HFF-Myc (cell line): ENCODE measurements at regions not wholly inside any gene's neighbourhood (a gene's known extent, or its start where the extent isn't known, plus 50 kb on each side); places are given as distances from the start of the nearest gene placed in this dataset.

Experiments
- DNase-seq: peaks from one replicate; pipeline ENCODE4 v3.0.0-alpha.2; 2011; ENCODE audit warnings: low read depth; ENCODE audit errors: extremely low read depth
- H3K4me3 ChIP-seq: replicated peaks from 2 replicates; pipeline ENCODE4 v1.5.1; 2011; ENCODE audit warnings: low read depth, mild to moderate bottlenecking, control low read depth, low read length
- TF ChIP-seq, protein P1 (sequence below): IDR thresholded peaks from 2 replicates; pipeline ENCODE4 v1.5.1; 2012; ENCODE audit warnings: mild to moderate bottlenecking, low read depth, low read length, control low read depth; ENCODE audit errors: missing control alignments

DNA sequence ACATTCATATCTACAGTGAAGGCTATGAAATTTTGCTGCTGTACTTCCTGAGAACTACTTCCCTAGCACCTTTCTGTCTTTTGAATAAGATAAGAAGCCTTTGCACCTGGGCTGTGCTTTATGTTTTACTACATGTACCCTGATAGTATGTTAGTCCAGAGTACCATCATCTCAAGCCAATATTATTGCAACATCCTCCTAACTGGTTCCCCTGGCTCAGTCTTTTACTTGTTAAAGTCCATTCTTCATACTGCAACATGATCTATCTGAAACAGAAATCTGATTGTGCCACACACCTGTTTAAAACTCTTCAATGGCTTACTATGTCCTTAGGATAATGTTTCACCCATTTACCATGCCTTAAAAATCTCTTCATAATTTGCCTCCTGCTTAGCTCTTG lies 102.3 kb downstream of the AGTR2 start:
- H3K4me3 ChIP-seq = no peak overlapping the region
- TF ChIP-seq, protein P1, sequence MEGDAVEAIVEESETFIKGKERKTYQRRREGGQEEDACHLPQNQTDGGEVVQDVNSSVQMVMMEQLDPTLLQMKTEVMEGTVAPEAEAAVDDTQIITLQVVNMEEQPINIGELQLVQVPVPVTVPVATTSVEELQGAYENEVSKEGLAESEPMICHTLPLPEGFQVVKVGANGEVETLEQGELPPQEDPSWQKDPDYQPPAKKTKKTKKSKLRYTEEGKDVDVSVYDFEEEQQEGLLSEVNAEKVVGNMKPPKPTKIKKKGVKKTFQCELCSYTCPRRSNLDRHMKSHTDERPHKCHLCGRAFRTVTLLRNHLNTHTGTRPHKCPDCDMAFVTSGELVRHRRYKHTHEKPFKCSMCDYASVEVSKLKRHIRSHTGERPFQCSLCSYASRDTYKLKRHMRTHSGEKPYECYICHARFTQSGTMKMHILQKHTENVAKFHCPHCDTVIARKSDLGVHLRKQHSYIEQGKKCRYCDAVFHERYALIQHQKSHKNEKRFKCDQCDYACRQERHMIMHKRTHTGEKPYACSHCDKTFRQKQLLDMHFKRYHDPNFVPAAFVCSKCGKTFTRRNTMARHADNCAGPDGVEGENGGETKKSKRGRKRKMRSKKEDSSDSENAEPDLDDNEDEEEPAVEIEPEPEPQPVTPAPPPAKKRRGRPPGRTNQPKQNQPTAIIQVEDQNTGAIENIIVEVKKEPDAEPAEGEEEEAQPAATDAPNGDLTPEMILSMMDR = no peak
- no peak for DNase-seq

DNA sequence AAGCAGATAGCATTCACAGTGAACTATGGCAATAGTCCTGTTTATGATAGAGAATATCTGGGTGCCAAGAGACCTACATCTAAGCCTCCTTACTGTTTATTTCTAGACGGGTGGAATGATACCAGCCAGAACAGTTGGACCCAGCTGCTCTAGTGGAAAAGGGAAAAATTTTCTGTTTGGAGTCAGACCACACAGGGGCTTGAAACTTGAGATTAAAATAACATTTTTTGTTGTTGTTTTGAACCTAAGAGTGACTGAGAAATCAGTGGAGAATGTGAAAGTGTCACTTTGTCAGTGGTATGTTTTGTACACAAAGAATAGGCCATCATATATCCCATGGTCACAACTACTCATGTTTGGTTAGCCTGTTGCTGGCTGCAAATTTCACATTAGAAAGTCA lies 105.7 kb downstream of the AGTR2 start:
- TF ChIP-seq, protein P1 = no peak
- no peak for DNase-seq
- no peak overlapping the region for H3K4me3 ChIP-seq

DNA sequence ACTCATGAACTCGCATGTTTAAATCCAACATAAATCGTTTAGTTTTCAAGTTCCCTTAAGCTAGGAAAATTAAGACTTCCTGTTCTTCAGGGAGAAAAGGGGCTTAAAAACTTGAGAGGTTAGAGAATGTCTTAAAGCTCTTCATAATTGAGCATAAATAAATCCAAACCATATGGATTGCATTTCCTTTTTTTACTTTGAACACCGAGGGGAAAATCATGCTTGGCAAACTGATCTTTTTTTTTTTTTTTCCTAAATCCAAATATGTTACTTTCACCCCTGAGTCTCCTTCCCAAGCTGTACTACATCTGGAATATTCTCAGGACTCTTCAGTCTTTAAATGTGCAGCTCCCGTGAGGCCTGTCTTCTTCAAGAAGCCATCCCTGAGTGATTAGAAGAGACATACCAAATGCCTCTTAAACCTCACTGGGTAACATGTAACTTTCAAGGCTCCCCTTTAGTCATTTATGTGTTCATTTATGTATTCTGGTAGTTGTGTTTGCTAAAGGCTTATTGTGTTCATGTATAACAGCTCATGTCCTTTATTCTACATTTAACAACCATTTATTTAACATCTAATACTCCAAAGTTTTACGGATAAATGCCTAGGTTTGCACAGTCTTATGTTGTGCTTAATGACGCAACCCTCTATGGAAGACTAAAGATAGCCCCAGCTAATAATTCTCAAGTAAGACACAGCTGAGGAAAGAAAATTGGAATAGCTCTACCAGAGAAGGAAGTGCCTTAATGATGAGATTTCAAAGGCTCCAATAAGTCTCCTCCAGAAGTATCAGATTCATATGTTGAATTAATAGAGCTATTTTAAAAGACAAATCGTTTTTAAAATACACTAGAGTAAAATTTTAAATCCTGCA lies 107.0 kb downstream of the AGTR2 start:
- TF ChIP-seq, protein P1 = no peak
- no peak overlapping the region for H3K4me3 ChIP-seq
- no peak for DNase-seq

DNA sequence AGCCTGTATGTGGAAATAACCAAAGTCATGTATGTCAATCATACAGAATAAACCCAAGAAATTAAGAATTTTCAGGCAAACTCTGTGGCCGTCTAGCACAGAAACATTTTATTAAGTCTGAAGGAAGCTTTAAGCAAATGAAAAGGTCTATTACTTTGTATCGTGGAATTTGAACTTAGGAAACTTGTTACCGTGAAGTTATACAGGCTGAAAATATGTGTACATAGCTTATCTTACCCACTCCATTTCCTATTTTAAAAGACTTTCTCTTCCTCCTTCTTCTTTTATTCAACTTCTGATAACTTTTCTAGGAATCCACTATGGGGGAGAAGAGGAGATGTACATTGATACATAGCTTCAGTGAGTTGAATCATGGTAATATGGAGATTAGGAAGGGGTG lies 108.3 kb downstream of the AGTR2 start:
- no peak overlapping the region for H3K4me3 ChIP-seq
- DNase-seq = no peak

DNA sequence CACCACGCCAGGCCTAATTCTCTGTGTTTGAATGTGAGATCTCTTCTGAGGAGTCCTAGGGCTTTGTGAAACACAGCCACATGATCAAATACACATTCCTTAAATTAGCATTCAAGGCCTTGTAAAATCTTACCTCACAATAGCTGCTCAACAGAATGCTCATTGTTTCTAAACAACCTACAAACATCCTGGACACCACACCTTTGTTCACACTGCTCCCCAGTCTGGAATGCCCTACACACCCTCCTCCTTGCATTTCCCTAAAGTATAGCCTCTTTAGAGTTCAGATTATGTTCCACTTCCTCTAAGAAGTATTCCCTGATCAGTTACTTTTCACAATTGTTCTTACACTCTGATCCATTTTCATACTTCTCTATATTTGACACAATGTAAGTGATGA lies 110.6 kb downstream of the AGTR2 start:
- H3K4me3 ChIP-seq = no peak overlapping the region
- TF ChIP-seq, protein P1 = no peak
- no peak for DNase-seq

More for the DNA sequence above, 108.3 kb downstream of the AGTR2 start:
- TF ChIP-seq, protein P1 = no peak

DNA sequence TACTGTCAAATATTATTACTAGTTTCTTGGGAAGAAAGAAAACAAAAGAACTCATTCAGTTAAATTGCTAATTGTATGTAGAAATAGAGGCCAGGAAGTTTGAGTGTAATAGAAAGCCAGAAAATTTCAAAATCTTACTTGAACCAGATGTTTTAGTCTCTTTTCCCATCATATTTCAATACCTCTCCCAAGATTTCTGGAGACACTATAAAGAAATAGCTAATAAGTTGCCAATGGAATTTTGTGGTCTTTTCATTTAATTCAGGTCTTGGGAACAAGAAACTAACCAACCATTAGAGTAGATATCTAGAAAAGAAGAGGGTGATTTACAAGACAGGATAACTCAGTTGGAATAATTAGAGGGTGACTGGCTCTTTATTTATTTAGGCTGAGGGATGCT lies 112.2 kb downstream of the AGTR2 start:
- no peak for DNase-seq
- TF ChIP-seq, protein P1 = no peak
- H3K4me3 ChIP-seq = no peak overlapping the region
